ENCODE measurements at regions not wholly inside any gene's neighbourhood (a gene's known extent, or its start where the extent isn't known, plus 50 kb on each side); places are given as distances from the start of the nearest gene placed in this dataset.
"Not testable (repeated sequence)": the region's sequence is repeated elsewhere in the genome, so short reads cannot be mapped to it uniquely, and the experiment has no call there.

DNA sequence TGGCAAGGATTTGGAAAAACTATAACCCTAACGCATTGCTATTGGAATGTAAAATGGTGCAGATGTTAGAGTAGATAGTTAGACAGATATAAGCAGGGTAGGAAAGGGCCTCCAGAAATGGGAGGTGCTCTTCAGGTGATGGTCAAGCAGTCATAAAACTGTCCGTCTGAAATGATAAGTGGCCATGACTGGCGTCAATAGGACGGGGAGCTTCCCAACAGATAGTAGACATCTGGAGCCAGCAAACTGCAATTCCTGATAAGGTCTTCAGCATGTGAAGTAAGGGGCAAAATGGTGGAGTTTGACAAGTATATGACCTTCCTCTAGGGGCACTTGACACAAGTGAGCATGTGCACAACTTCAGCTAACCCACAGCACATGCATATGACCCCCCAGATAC lies 250.4 kb downstream of the MAGEB5 start:
- no peak for TF ChIP-seq CTCF (IDR thresholded peaks at IDR 0.05; ENCODE audit: low read length, missing control alignments)
- DNase-seq (ENCODE audit: low read depth) = no peak
- H3K4me3 ChIP-seq (replicated peaks; ENCODE audit: low read depth, low read length) = no peak overlapping the region

- no peak for DNase-seq (ENCODE audit: low read depth)
- no peak for TF ChIP-seq CTCF (IDR thresholded peaks at IDR 0.05; ENCODE audit: low read length, missing control alignments)
Measured at GRCh38 chrX:26445288-26445687, 229.3 kb downstream of the MAGEB5 start.

GRCh38 chrX:26444417-26444816 lies 228.4 kb downstream of the MAGEB5 start:
- H3K4me3 ChIP-seq (replicated peaks; ENCODE audit: low read depth, low read length); DNase-seq (ENCODE audit: low read depth): not testable (repeated sequence)

More at GRCh38 chrX:26445288-26445687, 229.3 kb downstream of the MAGEB5 start:
- H3K4me3 ChIP-seq (replicated peaks; ENCODE audit: low read depth, low read length) = no peak overlapping the region

GRCh38 chrX:26442340-26442739 lies 226.4 kb downstream of the MAGEB5 start:
- H3K4me3 ChIP-seq (replicated peaks; ENCODE audit: low read depth, low read length) = no peak overlapping the region
- peak; percentile 40 for TF ChIP-seq CTCF (IDR thresholded peaks at IDR 0.05; ENCODE audit: low read length, missing control alignments)
- peak; percentile 44 for DNase-seq (ENCODE audit: low read depth)

GRCh38 chrX:26414534-26414933 lies 198.6 kb downstream of the MAGEB5 start:
- no peak overlapping the region for H3K4me3 ChIP-seq (replicated peaks; ENCODE audit: low read depth, low read length)
- no peak for TF ChIP-seq CTCF (IDR thresholded peaks at IDR 0.05; ENCODE audit: low read length, missing control alignments)
- DNase-seq (ENCODE audit: low read depth) = no peak

GRCh38 chrX:26411045-26411444 lies 195.1 kb downstream of the MAGEB5 start:
- TF ChIP-seq CTCF (IDR thresholded peaks at IDR 0.05; ENCODE audit: low read length, missing control alignments) = no peak
- peak; percentile 16 for DNase-seq (ENCODE audit: low read depth)
- no peak overlapping the region for H3K4me3 ChIP-seq (replicated peaks; ENCODE audit: low read depth, low read length)

- H3K4me3 ChIP-seq (replicated peaks; ENCODE audit: low read depth, low read length) = no peak overlapping the region
- TF ChIP-seq CTCF (IDR thresholded peaks at IDR 0.05; ENCODE audit: low read length, missing control alignments) = no peak
- DNase-seq (ENCODE audit: low read depth) = no peak
Measured at GRCh38 chrX:26409636-26410035, 193.7 kb downstream of the MAGEB5 start.

Data from fibroblast of pulmonary artery (primary cell).